GM10266 (cell line): ENCODE measurements at regions not wholly inside any gene's neighbourhood (a gene's known extent, or its start where the extent isn't known, plus 50 kb on each side); places are given as distances from the start of the nearest gene placed in this dataset.

Experiments
- DNase-seq: peaks from one replicate; pipeline ENCODE4 v3.0.0; 2012; ENCODE audit errors: extremely low spot score
- TF ChIP-seq, protein P1 (sequence below): IDR thresholded peaks from 2 replicates; pipeline ENCODE4 v1.5.1; 2012; ENCODE audit warnings: mild to moderate bottlenecking, low read depth; ENCODE audit not compliant: control insufficient read depth, insufficient read depth; ENCODE audit errors: missing control alignments

DNA sequence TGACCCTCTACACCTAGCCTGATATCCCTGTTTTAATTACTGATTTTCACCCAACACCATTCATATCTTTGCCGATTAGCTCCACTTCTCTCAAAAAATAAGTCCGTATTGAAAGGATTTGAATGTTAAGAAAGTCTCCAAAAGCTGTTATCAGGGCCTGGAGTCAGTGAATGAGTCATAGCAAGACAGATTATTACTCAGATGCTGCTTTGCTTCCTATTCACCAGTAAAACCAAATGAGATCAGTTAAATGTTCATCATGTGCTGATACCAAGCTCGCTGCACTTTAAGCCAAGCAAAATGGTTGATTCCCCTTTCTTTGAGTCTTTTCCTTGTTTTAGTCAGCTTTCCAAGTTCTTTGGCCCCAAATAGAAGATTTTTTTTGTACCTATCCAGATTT is 228.4 kb downstream of the FAT3 start:
- DNase-seq: no peak
- TF ChIP-seq, protein P1, sequence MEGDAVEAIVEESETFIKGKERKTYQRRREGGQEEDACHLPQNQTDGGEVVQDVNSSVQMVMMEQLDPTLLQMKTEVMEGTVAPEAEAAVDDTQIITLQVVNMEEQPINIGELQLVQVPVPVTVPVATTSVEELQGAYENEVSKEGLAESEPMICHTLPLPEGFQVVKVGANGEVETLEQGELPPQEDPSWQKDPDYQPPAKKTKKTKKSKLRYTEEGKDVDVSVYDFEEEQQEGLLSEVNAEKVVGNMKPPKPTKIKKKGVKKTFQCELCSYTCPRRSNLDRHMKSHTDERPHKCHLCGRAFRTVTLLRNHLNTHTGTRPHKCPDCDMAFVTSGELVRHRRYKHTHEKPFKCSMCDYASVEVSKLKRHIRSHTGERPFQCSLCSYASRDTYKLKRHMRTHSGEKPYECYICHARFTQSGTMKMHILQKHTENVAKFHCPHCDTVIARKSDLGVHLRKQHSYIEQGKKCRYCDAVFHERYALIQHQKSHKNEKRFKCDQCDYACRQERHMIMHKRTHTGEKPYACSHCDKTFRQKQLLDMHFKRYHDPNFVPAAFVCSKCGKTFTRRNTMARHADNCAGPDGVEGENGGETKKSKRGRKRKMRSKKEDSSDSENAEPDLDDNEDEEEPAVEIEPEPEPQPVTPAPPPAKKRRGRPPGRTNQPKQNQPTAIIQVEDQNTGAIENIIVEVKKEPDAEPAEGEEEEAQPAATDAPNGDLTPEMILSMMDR: no peak

DNA sequence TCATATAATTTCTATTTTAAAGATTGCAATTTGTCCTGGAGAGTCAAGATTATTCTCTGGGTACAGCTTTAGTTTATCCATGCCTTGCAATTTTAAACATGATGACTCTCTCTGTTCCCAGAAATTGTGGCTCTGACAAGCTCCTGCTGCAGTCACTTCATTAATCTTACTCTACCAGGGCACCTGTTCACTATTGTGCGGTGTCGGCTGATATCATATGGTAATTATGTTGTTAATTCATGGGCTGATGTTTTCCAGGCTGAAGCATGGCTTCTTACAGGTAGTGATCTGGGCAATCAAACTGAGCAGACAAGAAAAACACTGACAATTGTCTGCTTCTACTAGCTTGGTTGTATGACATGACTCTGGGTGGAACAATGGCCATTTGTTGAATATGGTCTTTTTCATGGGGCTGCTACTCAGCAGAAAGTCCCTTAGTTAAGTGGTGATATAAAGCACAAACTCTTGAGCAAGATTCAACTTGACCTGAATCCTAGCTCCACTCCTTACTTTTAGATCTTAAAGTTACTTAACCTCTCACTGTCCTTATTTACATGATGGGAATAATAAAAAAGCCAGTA is 230.7 kb downstream of the FAT3 start:
- TF ChIP-seq, protein P1: no peak
- DNase-seq: no peak

DNA sequence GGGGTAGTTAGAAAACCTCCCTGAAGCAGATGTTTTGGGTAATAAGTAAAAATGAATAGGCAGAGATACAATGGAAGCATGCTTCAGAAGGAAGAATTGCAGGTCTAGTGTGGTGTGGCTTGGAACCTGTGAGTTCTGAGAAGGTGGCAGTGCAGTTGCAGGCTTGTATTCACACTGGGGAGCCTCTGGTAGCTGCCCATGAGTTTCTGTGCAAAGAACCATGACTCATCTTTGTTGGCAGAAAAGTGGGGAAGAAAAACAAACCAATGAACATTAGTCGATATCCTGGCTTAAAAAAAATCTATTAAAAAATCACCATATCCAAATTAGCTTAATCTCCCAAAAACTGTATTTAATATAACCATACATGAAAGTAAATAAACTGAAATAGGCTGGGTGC is 232.6 kb downstream of the FAT3 start:
- TF ChIP-seq, protein P1: no peak
- no peak for DNase-seq

DNA sequence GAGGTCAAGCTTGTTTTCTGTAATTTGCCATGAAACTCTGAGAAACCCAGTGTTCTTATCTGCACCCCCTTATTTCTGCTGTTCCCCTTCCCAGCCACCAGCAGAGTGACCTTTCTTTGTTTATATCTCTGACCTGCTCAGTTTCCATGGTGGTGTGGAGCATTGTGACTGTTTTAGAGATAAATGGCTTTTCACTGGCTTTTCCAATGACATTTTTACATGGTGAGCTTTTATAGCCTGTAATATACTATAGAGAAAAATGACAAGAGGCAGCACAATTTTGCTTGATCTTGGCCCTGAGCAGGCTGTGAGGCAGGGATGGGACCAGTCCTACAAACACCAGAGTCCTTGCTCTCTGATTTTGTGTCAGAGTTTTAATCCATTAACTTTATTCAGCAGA is 233.9 kb downstream of the FAT3 start:
- no peak for DNase-seq

DNA sequence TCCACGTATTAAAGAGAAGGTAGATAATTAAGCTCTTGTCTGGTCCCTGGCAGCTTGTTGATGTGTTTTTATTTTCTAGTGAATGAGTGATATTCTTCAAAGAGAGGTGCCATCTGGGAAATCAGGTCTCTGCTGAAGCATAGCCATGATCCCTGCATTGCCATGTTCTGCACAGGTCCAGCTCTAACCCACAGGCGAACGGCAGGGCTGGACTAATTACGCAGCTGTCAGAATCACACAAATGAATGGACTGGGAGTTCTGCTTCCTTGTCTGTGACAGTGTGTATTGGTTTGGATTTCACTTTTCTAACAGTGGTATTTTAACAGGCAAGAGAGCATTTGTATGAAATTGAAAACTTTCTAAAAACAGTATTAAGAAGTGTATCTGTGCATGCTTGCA is 235.6 kb downstream of the FAT3 start:
- no peak for DNase-seq
- TF ChIP-seq, protein P1: no peak

More for the DNA sequence above, 233.9 kb downstream of the FAT3 start:
- TF ChIP-seq, protein P1: no peak

- TF ChIP-seq, protein P1: no peak
- no peak for DNase-seq
Observed at GRCh38 chr11:92461447-92461846, 236.8 kb downstream of the FAT3 start.

GRCh38 chr11:92462821-92463220 is 238.2 kb downstream of the FAT3 start:
- DNase-seq: no peak
- TF ChIP-seq, protein P1: no peak
